G401.6 (cell line): ENCODE measurements at regions not wholly inside any gene's neighbourhood (a gene's known extent, or its start where the extent isn't known, plus 50 kb on each side); places are given as distances from the start of the nearest gene placed in this dataset.

Experiments
- FAIRE-seq: peaks from 2 replicates; lab custom pipeline; 2012; peaks lifted over from hg19 to GRCh38; lab: Jason Lieb, UNC

DNA sequence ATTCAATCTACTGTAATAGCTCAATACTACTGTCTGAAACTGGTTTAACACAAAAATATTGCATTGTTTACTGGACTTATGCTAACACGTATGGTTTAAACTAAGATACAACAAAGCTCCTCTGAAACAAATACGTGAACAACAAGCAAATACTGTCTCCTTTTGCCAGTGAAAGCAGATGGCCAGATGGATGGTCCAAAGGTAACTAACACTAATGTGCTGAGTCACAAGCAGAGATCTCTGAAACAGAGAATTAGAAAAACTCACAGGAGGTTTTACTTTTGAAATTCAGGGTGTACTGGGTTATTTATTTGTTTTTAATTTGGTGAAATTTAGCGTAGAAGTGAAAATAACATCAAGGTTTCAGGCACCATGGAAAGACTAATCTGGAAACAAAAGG is 124.3 kb upstream of the SOX4 start:
- FAIRE-seq, result no peak

DNA sequence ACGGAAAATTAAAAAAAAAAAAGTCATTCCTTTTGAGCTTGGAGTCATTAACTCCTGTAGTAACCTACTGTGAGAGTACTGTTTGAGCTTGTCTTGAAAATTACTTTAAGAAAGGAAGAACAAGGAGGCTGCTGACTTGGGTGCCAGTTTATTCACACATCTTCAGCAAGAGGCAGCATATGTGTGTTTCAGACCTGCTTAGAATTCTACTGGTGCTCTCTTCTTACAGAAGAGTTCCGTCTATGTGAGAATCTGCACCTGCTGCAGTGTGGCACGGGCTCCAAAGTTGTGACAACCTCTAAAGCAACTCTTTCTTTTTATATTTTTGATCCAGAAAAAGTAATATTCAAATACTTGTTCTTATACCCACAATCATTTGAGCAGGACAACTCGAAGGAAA is 117.4 kb upstream of the SOX4 start:
- no peak for FAIRE-seq

DNA sequence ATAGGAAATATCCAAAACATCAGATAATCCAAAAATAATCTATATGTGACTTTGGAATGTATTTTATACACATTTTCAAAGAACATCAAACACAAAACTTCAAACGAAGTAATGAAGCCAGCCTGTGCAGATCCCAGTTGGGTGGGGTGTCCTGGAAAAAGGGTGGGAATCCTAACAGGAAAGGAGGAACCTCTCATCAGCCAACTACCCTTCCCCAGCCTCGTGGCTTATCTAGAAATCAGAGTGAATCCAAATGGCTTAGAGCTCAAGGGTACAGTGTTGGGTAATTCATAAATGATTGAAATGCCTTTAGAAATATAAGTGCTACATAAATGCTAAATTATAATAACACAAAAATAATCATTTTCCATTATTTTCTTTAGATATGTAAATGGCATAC is 115.1 kb upstream of the SOX4 start:
- FAIRE-seq, result no peak

DNA sequence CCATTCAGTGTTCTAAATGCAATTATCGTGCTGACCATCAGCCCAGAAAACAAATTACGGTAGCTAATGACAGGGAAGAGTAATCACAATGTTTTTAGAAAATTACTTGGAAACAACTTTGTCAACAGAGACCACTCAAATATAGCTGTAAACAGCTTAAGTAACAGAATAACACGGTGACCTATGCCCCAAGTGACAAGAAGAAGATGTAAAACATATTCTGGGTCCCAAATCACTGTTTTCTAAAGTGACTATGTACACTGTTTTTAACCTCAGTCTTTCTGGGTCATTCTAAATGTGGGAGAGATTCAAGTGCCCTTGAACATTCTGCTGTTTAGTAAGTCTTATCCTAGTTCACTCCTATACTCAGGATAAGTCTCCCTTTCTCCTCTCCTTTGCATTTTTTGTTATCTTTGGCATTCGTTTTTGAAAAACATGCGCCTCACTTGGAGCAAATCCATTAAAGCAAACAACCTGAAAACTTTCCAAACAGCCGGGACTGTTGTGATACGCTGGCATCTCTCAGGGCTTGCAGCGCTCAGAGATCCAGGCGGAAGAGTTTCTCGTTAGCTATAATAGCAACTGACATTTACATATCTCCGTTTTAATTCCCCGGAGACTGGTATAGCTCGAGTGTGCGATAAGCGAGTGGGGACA is 114.5 kb upstream of the SOX4 start:
- no peak for FAIRE-seq

DNA sequence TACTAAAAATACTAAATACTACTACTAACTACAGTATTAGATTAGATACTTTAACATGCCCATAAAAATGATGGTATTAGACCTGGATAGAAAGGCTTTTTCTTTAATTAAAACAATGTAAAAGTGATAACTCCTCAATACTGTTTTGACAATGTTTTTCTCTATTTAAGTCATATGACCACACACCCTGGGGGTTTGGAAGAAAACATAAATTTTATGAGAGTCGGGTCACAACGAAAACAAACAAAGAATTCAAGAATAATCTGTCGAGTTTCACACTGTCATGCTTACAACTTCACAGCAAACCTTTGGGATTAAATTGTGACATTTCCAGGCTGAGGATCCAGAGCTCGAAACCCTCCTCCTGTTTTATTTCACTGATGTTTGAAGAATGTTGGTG is 107.4 kb upstream of the SOX4 start:
- FAIRE-seq, result no peak

DNA sequence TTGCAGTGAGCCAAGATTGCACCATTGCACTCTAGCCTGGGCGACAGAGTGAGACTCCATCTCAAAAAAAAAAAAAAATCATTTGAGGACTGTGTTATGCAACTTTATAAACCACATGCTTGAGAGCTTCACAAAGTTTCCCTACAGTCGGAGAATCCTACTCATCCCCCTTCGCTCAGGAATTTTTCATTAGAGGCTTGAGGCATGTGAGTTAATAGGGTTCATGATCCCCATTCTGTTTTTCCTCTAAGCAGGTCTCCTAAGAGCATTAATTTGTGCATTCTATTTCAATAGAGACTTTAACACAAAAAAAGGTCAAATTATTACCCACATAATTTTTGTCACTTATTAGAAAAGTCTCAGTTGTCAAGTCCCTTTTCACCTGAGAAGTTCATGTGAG is 103.7 kb upstream of the SOX4 start:
- no peak for FAIRE-seq

DNA sequence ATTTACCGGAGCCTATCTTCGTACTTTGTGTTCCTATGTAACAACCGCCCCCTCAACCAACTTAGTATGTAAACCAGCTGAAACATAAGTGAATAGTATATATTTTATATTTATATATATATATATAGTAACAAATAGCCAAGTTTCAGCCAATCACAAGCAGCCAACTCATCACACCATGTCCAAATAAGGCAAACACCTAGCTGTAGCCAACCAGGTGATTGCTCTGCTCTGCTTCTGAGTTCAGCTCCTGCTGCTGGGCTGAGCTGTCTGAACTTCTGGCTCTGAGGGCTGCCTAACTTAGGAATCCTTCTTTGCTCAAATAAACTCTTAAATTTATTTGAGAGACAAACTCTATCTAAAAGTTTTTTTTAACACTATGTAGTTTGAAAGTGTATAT is 101.6 kb upstream of the SOX4 start:
- no peak for FAIRE-seq

DNA sequence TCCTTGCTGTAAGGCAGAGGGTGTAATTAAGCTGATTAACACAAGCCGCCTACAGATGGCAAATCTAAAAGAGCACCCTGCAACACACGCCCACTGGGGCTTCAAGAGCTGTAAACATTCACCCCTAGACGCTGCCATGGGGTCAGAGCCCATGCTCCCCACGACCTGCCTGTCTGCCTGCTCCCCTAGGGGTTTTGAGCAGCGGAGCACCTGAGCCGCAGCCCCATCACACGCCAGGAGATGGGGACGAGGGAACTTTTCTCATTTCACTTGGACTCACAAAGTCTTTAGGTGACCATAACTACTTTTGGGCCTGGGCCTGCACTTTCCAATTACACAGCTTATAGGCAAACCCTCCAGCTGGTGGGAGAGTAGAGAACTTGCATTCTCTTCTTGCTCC is 99.0 kb upstream of the SOX4 start:
- FAIRE-seq, result no peak

DNA sequence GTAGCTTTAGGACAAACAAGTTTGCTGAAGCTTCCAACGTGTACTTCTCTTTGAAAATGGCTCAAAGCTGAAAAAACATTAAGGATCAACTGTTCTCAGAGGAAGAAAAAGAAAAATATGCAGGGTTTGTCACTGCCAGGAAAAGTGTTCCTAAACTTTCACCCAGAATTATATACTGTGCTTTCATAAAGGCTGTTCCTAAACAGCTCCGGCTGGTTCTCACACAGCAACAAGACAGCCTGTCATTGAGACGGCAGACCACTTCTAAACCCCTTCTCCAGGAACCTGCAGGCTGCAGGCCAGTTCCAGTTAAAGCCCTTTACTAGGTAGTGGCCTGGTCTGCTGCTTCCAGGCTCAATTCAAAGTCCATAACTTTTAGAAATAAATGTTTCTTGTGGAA is 97.4 kb upstream of the SOX4 start:
- FAIRE-seq, result no peak

DNA sequence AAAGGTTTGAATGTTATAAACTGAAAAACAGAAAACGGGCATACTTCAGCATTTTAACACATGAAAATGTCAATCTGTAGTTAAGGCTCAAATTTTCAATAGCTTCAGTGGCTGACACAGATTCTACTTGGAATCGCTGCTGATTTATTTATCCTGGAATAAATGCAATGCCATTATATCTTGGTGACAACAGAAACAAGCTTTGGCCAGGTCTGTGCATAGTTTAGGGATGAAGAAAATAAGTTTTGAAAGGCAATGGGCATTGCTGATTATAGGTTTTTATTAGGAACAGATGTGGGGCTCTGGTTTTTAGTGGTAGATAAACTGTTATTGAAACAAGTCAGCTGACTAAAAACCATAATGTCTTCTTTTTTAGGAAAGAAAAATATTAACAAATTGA is 96.8 kb upstream of the SOX4 start:
- no peak for FAIRE-seq

DNA sequence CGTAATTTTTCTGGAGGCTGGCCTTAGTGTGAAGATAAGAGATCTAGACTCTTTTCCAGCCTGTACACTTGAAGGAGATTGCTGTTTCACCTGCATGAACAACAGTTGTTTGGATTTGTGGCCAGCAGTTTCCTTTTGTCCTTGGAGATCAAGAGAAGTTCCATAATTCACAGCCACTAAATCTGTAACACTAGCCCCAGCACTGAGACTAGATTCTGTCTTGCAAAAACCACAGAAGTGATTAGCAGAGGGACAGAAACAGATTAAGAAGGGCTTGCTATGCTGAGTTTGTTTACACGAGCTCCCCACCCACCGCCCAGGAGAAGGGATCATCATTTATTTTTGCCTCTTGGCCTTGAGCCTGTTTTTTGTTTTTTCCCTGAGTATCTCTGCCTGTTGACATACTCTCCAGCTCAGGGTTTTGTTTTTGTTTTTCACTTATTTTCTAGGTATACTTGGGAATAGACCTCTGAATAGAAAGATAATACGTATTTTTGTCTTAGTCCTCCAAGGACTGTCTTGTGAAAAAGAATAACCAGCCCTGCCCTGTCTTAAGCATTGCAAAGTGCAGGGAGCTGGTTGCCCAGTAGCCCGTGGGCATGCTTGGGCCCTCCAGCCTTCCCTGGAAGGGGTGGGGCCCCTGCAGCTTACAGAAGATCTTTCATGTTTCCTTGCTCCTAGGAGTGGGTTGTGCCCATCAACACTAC is 93.1 kb upstream of the SOX4 start:
- FAIRE-seq, result no peak

DNA sequence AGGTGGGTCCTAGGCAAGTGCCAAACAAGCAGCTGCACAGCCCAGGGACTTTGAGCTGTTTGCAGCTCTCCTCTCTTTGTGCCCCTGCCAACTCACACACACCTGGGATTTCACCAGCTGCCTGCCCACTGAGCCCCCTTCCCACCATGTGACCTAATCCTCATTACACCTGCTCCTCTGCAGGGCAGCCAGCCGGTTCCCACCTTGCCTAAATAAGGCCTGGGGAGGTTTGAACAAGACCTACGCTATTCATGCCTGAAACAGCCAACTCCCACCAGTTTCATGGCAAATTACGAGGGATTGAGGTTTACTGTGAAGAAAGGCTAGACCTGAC is 92.6 kb upstream of the SOX4 start:
- no peak for FAIRE-seq

DNA sequence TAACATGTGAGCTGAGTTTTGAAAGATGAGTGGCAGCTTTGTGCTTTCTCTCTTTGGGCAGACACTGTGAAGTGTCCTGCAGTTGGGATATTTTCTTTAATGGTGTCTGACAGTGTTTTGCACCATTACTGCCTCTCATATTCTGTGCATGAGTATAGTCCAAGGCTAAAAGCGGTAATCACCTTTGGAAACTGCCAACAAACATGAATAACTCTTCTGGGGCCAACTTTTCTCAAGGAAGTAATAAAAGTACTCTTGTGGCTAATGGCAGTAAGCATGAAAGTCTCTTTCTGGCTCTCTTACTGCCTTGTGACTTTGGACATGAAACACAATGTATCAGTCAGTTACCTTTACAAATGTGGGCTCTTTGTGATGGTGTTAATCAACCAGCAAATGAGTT is 91.7 kb upstream of the SOX4 start:
- FAIRE-seq, result no peak

DNA sequence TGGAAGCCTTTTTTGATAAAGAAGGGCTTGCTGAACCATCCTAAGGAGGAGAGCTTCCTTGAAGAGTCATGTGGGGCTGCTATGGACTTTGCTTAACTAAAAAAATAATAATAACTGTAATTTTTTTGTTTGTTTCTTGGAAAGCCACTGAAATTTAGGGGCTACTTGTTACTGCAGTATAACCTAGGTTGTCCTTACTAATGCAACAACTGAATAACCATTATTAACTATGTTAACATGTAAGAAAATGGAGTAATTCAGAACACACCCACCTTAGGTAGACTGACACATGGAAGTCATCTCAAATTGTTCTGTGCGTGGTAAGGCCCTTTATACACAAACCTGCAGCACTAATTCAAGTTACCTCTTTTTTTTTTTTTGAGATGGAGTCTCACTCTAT is 90.9 kb upstream of the SOX4 start:
- no peak for FAIRE-seq

DNA sequence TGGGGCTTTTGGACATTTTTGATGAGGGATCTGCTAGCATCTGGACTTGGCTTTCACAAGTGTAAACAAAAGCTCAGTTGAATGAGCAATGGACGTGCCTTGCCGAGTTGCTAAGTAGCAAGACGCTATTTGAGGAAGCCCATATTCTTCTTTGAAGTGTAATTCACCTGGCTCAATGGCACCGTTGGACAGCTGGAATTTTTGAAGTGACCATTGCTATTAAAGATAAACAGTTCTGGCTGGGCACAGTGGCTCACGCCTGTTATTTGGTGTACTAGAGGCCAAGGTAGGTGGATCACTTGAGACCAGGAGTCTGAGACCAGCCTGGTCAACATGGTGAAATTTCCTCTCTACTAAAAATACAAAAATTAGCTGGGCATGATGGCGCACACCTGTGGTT is 88.8 kb upstream of the SOX4 start:
- no peak for FAIRE-seq

DNA sequence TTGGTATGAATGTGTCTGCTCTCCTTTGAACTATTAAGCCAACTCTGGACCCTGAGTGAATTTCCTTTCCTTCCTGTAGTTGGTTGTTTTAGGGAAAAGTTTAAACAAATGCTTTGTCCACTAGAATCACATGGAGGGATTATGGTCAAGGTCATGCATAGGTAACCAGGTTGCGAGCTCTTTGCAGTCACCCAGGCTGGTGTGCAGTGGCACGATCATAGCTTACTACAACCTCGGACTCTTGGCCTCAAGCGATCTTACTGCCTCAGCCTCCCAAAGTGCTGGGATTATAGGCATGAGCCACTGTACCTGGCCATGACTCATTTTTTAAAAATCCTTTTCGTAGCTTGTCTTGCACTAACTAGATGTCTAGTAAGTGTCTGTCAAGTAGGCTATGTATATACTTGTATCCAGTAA is 88.0 kb upstream of the SOX4 start:
- no peak for FAIRE-seq

DNA sequence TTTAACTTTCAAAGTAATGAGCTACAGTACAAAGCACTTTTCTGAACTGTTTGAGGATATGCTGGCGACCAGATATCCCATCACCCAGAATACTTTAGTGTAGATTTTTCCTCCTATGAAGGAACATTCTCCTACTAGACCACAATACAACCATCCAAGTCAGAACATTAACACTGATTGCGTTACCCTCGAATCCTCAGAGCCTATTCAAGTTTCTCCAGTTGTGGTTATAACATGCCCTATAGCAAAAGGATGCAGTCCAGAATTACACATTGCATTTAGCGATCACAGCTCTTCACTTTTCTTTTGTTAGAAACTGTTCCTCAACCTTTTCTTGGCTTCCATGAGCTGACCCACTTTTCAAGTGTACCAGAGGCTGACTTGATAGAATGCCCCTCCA is 87.4 kb upstream of the SOX4 start:
- no peak for FAIRE-seq

DNA sequence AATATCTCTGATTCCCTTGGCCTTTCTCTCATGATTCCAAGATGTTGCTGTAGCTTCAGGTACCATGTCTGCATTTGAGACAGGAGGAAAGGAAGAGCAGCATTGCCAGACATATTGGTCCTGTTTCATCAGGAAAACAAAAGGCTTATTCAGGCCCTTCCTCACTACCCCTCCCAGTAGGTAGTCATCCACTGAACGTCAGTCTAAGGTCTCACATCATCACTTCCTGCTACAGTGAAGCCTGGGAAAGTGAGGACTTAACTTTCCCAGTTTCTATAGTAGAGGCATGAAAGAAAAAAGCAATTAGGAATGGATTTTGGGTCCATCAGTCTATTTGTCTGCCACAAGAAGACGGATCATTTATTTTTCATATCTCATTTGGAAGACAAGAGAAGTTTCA is 85.7 kb upstream of the SOX4 start:
- no peak for FAIRE-seq

DNA sequence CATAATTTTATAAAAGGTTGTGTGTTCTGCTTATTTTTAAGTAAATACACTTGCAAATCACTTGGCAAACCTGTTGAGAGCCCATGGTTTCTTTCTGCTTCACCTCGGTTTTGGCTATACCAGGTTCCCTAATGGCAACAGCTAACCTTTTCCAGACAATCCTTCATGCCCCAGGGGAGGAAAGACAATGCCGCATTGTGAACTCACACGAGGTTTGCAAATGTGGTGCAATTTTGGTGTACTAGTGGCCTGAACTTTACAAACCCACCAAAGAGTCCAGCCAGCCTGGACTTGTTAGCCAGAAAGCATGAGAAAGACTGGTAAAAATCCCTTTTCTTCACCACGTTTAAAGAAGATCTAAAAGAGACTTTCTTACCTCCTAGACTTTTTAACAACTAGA is 84.8 kb upstream of the SOX4 start:
- no peak for FAIRE-seq

DNA sequence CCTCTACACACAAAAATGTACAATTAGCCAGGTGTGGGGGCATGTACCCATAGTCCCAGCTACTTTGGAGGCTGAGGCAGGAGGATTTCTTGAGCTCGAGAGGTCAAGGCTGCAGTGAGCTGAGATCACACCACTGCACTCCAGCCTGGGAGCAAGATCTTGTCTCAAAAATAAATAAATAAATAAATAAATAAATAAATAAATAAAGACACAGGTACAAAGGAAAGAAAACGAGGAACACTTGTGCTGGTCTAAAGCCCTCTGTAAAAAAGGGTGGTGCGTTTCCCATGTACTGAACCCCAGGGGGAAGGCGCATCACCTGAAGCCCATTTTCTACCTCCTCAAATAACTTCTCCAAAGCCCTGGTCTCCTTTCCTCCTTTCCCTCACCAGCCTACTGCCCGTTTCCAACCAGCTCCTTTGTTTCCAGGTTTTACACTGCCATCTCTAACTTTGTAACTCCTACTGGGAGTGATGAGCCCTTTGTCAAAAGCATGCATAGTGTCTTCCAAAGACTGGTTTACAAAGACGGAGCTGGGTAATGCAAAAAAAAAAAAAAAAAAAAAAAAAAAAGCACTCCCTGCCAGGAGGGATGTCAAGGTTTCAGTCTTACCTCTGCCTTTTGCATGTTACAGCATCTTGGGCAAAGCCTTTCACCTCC is 81.5 kb upstream of the SOX4 start:
- FAIRE-seq, result no peak

DNA sequence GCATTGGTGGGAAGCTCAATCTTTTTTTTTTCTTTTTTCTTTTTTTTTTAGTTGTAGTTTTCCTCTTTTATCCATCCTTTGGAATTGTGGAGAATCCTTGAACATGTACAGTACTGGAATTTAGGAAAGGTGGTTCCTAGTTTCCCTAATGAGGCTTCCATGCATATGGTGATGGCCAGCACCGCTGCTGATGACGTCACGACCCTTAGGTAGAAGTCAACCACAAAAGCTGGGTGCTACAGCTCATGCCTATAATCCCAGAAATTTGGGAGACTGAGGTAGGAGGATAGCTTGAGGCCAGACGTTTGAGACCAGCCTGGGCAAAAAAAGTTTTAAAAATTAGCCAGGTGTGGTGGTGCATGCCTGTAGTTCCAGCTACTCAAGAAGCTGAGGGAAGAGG is 79.3 kb upstream of the SOX4 start:
- no peak for FAIRE-seq

DNA sequence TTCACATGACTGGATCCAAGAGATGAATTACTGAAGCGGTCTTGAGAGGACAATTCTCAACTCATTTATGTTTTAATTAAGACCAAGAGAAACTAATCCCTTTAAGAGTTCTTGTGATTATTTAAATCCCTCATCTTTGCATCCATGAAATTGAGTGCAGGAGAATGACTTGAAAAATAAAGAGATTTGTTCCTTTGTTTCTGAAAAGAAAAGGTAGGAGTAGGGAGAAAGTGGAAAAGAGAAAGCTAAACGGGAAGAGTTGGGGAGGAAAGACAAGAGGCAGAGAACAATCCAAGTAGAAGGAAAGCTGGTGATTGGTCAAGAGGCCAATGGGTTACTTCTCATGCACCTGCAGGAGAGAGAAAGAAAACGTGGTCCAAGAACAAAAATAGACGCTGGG is 75.2 kb upstream of the SOX4 start:
- FAIRE-seq, result no peak

DNA sequence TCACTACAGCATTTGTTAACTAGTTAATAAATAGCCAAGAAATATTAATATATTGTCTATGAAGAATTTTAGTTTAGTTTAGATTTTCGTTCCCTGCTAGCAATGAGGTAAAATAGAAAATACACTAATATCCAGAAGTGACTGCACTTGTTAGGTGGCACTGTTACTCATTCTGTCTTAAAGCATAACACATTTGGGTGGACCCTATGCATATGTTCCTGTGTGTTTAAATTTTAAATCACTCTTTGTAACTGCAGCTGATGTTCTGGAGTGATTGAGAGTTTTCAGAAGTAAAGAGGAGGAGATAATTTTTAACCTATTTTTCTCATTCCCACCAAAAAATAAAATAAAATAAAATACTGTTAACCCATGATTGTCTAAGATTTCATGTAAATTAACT is 73.9 kb upstream of the SOX4 start:
- FAIRE-seq, result no peak

DNA sequence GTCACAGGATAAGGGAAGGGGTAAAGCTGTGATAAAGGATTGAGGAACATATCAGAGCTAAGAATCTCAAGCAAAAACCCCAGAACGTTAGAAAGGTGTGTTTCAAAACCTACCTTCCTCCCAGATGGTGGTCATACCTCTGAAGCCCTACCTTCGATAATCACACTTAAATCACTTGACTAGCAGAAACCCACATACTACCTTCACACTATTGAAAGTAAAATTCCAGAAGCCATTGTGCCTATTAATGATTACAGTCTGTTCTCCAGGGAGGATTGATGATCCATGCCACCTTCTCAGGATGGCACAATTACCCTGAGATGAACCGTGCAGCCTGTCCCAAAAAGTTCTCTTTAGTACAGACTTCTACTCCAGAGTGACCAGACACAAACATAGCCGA is 72.3 kb upstream of the SOX4 start:
- no peak for FAIRE-seq
